Tibial artery (tissue), 4 donors: ENCODE measurements at regions not wholly inside any gene's neighbourhood (a gene's known extent, or its start where the extent isn't known, plus 50 kb on each side); places are given as distances from the start of the nearest gene placed in this dataset.

ENCODE experiments used
- DNase-seq, 2 donors: peaks; one replicate each; pipeline ENCODE4 v3.0.0-alpha.2; 2019
- H3K27ac ChIP-seq, 2 donors: fragments of 200-600 bp; sonication (generic) in 1 of 2; 1 replicate in 1 of 2; 2 replicates in 1 of 2; pipeline ENCODE4 v1.5.1; 2018 to 2019; ENCODE audit warnings: mild to moderate bottlenecking in 1 of 2
- H3K27me3 ChIP-seq, 2 donors: fragments of 200-600 bp; sonication (generic) in 1 of 2; one replicate each; pipeline versions ENCODE4 v1.5.1 to v1.6.0; 2016 to 2019
- H3K36me3 ChIP-seq, 3 donors: fragments of 200-600 bp; sonication (generic) in 2 of 3; one replicate each; pipeline ENCODE4 v1.5.1; 2016 to 2019; ENCODE audit warnings: mild to moderate bottlenecking in 2 of 3
- H3K4me1 ChIP-seq, 4 donors: fragments of 200-600 bp; sonication (generic) in 2 of 4; 1 replicate in 3 of 4; 2 replicates in 1 of 4; pipeline ENCODE4 v1.5.1; 2016 to 2019
- H3K4me3 ChIP-seq, 2 donors: fragments of 200-600 bp; sonication (generic) in 1 of 2; 1 replicate in 1 of 2; 2 replicates in 1 of 2; pipeline ENCODE4 v1.5.1; 2018 to 2019; ENCODE audit warnings: mild to moderate bottlenecking in 2 of 2
- H3K9me3 ChIP-seq, 3 donors: fragments of 200-600 bp; sonication (generic) in 1 of 3; one replicate each; pipeline ENCODE4 v1.5.1; 2016 to 2019
- CTCF ChIP-seq, 2 experiments: fragments of 200-600 bp in 1 of 2; fragments of 450-650 bp in 1 of 2; IDR thresholded peaks; one replicate each; pipeline ENCODE4 v1.5.1; 2017 to 2019; ENCODE audit warnings: antibody characterized with exemption in 2 of 2, mild to moderate bottlenecking in 1 of 2, moderate library complexity in 1 of 2
- intact Hi-C: fragments of 100-400 bp; cut with DNase I; formaldehyde crosslinking; loops from one replicate; pipeline ENCODE4 v1.15.0; 2023; ENCODE audit warnings: low total_unique reads

GRCh38 chr6:156563714-156564113 lies 213.5 kb upstream of the ARID1B start:
- peaks cover 0 to 3% of the 10 kb centered on the region in 2 donors for H3K27me3 ChIP-seq
- H3K36me3 ChIP-seq, result no peaks in the 10 kb centered on the region
- peaks cover 0 to 3% (median 0%) of the 10 kb centered on the region in 4 donors for H3K4me1 ChIP-seq
- peaks cover 0 to 8% (median 7%) of the 10 kb centered on the region in 3 donors for H3K9me3 ChIP-seq
- no peak for DNase-seq
- H3K27ac ChIP-seq, result no peak overlapping the region
- no peak for TF ChIP-seq CTCF (IDR thresholded peaks at IDR 0.05)
- no peak overlapping the region for H3K4me3 ChIP-seq
- intact Hi-C loops, result loop anchor here (2.0 to 10.0 kb wide), 4 partner anchors 131 to 711 kb away; no protein-coding TSS in a partner anchor

GRCh38 chr6:156562636-156563035 lies 214.5 kb upstream of the ARID1B start:
- DNase-seq, result no peak
- Histone ChIP-seq H3K4me3 (no peak overlapping the region), H3K36me3 (no peaks in the 10 kb centered on the region), H3K4me1 (peaks cover 0 to 3% (median 0%) of the 10 kb centered on the region in 4 donors), H3K27me3 (no peaks in the 10 kb centered on the region), H3K27ac (no peak overlapping the region), H3K9me3 (peaks cover 0 to 8% (median 7%) of the 10 kb centered on the region in 3 donors)
- intact Hi-C loops, result loop anchor here (10.0 kb wide), 3 partner anchors 132 to 712 kb away; no protein-coding TSS in a partner anchor
- TF ChIP-seq CTCF (IDR thresholded peaks at IDR 0.05), result no peak

GRCh38 chr6:156562019-156562418 lies 215.2 kb upstream of the ARID1B start:
- H3K36me3 ChIP-seq, result no peaks in the 10 kb centered on the region
- H3K27me3 ChIP-seq, result no peaks in the 10 kb centered on the region
- no peak overlapping the region for H3K4me3 ChIP-seq
- H3K27ac ChIP-seq, result no peak overlapping the region
- peaks cover 0 to 3% (median 0%) of the 10 kb centered on the region in 4 donors for H3K4me1 ChIP-seq
- intact Hi-C loops, result loop anchor here (10.0 kb wide), 3 partner anchors 133 to 713 kb away; no protein-coding TSS in a partner anchor
- H3K9me3 ChIP-seq, result peaks cover 0 to 8% (median 7%) of the 10 kb centered on the region in 3 donors
- no peak for TF ChIP-seq CTCF (IDR thresholded peaks at IDR 0.05)
- DNase-seq, result no peak

DNA sequence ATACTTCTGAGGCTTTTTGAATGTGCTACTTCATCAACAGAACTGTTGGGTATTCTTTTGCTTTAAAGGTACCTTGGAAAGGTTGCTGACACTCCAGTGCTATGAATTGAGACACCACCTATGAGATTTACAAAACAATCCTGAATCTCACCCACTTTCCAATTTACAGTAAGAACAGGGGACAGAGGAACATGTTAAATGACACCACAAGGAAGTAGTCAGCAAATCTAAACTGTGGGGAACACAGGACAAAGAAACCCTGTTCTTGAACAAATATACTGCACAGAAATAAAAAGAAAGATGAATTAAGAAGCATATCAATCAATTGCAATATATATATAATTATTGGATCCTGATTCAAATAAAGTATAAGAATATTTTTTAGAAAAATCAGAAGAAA lies 216.7 kb upstream of the ARID1B start:
- H3K4me1 ChIP-seq, result peaks cover 0 to 3% (median 0%) of the 10 kb centered on the region in 4 donors
- H3K27me3 ChIP-seq, result no peaks in the 10 kb centered on the region
- no peak for TF ChIP-seq CTCF (IDR thresholded peaks at IDR 0.05)
- no peak for DNase-seq
- peaks cover 0 to 8% (median 7%) of the 10 kb centered on the region in 3 donors for H3K9me3 ChIP-seq
- no peak overlapping the region for H3K27ac ChIP-seq
- no peaks in the 10 kb centered on the region for H3K36me3 ChIP-seq
- no peak overlapping the region for H3K4me3 ChIP-seq
- intact Hi-C loops, result loop anchor here (10.0 kb wide), 3 partner anchors 134 to 714 kb away; no protein-coding TSS in a partner anchor

DNA sequence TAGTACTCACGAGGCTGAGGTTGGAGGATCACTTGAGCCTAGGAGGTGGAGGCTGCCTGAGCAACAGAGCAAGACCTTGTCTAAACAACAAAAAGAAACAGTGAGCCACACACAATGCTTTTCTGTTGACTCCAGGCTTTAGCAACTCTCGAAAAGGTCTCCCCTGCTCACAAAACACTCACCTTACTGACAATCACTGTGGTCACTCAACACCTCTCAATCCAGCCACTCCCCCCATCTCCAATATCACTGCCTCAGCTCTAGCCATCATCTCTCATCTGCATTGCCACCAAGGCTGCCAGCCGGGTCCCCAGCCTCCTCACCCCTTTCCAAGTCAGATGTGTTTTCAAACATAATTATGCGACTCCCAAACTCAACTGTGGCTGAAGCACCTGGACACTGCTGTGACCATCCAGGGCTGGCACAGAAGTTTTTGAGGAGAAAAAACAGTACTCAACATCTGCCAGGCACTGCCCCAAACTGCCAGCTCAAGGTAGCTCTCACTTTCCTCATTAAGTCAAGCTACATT lies 218.0 kb upstream of the ARID1B start:
- Histone ChIP-seq H3K9me3 (peaks cover 0 to 8% (median 7%) of the 10 kb centered on the region in 3 donors), H3K4me3 (no peak overlapping the region), H3K4me1 (no peaks in the 10 kb centered on the region), H3K27me3 (no peaks in the 10 kb centered on the region), H3K36me3 (no peaks in the 10 kb centered on the region), H3K27ac (no peak overlapping the region)
- no peak for TF ChIP-seq CTCF (IDR thresholded peaks at IDR 0.05)
- DNase-seq, result no peak
- intact Hi-C loops, result no loop called here
